SK-N-SH (cell line): ENCODE measurements at regions not wholly inside any gene's neighbourhood (a gene's known extent, or its start where the extent isn't known, plus 50 kb on each side); places are given as distances from the start of the nearest gene placed in this dataset.
"Not testable (repeated sequence)": the region's sequence is repeated elsewhere in the genome, so short reads cannot be mapped to it uniquely, and the experiment has no call there.

Source experiments
- CTCF ChIP-seq: fragments of 200-600 bp; sonication (generic); IDR thresholded peaks from 2 replicates; pipeline ENCODE4 v1.6.1; 2017; ENCODE audit warnings: antibody characterized with exemption, mild to moderate bottlenecking, moderate library complexity
- ELF1 ChIP-seq: IDR thresholded peaks from 2 replicates; pipeline ENCODE4 v1.4.0; 2012
- EP300 ChIP-seq, 2 experiments: IDR thresholded peaks; 2 replicates each; pipeline versions ENCODE4 v1.4.0 to v1.6.1; 2012; ENCODE audit warnings: borderline replicate concordance in 1 of 2, low read depth in 1 of 2, low read length in 1 of 2
- EZH2phosphoT487 ChIP-seq: fragments of 200-600 bp; sonication (generic); IDR thresholded peaks from 2 replicates; pipeline ENCODE4 v1.6.1; 2017; ENCODE audit warnings: low read depth, mixed run types, mild to moderate bottlenecking, antibody characterized with exemption, moderate library complexity, borderline replicate concordance
- GABPA ChIP-seq: IDR thresholded peaks from 2 replicates; pipeline ENCODE4 v1.4.0; 2012; ENCODE audit warnings: low read depth, mild to moderate bottlenecking
- IRF3 ChIP-seq: fragments of 150-350 bp; IDR thresholded peaks from 2 replicates; pipeline ENCODE4 v1.6.1; 2016; ENCODE audit warnings: mild to moderate bottlenecking, low read depth, low read length
- MXI1 ChIP-seq: IDR thresholded peaks from 2 replicates; pipeline ENCODE4 v1.6.1; 2012; ENCODE audit warnings: mild to moderate bottlenecking, low read depth, low read length, improper control_type of control experiment
- RFX5 ChIP-seq: IDR thresholded peaks from 2 replicates; pipeline ENCODE4 v1.6.1; 2012; ENCODE audit warnings: mild to moderate bottlenecking, improper control_type of control experiment, low read length
- TCF12 ChIP-seq: IDR thresholded peaks from 2 replicates; pipeline ENCODE4 v1.4.0; 2012
- TEAD4 ChIP-seq: IDR thresholded peaks from 2 replicates; pipeline ENCODE4 v1.4.0; 2012; ENCODE audit warnings: mild to moderate bottlenecking, borderline replicate concordance; ENCODE audit not compliant: insufficient read depth

GRCh38 chr4:189619441-189620250 is 321.0 kb upstream of the FRG1 start:
- TF ChIP-seq CTCF; MXI1; EP300 (IDR thresholded peaks at IDR 0.05; ENCODE audit: borderline replicate concordance in 1 of 2, low read depth in 1 of 2, low read length in 1 of 2); IRF3; GABPA; ELF1; TCF12; RFX5; TEAD4; EZH2phosphoT487: not testable (repeated sequence)
